ENCODE measurements at regions not wholly inside any gene's neighbourhood (a gene's known extent, or its start where the extent isn't known, plus 50 kb on each side); places are given as distances from the start of the nearest gene placed in this dataset.
"Not testable (repeated sequence)": the region's sequence is repeated elsewhere in the genome, so short reads cannot be mapped to it uniquely, and the experiment has no call there.

DNA sequence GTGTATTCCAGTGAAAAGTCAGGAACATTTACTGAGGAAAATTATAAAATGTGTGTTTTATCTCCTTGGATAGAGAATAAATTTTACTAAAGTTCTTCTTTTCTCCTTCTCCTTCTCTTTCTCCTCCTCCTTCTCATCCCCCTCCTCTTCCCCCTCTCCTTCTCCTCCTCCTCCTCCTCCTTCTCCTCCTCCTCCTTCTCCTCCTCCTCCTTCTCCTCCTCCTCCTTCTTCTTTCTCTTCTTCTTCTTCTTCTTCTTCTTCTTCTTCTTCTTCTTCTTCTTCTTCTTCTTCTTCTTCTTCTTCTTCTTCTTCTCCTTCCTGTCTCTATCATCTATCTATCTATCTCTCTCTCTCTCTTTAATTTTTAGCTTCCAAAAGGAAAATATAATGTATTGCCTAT, 337.1 kb upstream of the MAF start:
- not testable (repeated sequence) for DNase-seq (ENCODE audit: low read depth)

GRCh38 chr16:79933603-79934002, 333.1 kb upstream of the MAF start:
- no peak for DNase-seq (ENCODE audit: low read depth)

- DNase-seq (ENCODE audit: low read depth): peak; percentile 7
Measured at GRCh38 chr16:79932572-79932971, 332.0 kb upstream of the MAF start.

GRCh38 chr16:79931721-79932120, 331.2 kb upstream of the MAF start:
- DNase-seq (ENCODE audit: low read depth): no peak

DNA sequence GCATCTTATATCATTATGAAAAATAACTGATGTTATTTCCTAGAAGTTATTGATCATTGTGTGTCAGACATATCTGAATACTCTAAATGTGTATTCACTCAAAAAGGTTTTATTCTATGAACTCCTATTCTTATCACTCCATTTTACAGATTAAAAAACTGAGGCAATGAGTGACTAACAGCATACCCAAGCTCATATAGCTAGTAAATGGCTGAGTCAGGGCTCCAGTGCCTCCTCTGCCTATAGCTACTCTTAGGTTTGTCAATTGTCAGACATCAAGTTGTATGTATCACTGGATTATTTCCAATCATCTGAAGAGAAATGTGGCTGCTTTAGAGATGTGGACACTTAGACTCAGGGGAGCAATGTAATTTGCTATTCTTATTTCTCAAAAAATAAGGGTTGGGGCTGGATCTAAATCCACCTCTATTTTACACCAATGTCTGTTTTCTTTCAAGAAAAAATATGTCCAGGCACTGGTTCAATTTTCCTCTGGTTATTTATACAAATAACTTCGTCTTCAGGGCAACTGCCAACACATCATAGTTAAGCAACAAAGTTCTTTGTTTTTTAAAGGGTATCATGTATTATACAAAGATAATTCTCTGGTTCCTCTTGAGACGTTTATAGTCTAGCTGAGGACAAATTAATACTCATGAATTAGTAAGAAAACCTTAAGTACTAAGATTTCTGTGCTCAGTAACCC, 328.9 kb upstream of the MAF start:
- DNase-seq (ENCODE audit: low read depth): no peak

DNA sequence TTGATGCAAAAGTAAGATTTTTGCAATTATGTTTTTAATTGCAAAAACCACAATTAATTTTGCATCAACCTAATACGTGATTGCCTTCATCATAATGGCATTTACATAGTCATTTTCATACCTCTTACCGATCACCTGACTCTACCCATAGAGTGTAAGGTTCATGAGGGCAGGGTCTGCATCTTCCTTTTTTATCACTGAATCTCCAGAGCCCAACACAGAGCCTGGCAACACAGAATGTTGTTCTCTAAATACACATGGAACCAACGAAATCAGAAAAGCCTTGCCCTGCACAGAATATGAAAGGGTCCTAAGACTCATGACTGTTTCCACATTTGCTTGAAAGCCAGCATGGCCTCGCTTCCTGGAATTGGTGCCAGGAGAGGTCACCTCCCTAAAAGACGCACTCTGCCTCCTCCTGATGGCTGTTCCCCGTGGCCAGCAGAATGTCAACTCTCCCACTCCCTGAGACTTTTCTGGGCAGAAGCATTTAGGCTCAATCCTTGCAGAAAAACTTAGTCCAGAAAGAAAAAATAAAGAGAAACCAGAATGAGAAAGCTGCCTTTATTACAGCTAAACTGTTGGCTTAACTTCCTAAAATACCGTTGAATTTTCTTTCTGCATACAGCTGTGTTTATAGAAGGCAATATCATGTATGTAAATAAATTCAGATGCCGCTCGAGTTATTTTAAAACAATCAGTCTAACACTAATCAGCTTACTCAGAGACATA, 327.8 kb upstream of the MAF start:
- no peak for DNase-seq (ENCODE audit: low read depth)

DNA sequence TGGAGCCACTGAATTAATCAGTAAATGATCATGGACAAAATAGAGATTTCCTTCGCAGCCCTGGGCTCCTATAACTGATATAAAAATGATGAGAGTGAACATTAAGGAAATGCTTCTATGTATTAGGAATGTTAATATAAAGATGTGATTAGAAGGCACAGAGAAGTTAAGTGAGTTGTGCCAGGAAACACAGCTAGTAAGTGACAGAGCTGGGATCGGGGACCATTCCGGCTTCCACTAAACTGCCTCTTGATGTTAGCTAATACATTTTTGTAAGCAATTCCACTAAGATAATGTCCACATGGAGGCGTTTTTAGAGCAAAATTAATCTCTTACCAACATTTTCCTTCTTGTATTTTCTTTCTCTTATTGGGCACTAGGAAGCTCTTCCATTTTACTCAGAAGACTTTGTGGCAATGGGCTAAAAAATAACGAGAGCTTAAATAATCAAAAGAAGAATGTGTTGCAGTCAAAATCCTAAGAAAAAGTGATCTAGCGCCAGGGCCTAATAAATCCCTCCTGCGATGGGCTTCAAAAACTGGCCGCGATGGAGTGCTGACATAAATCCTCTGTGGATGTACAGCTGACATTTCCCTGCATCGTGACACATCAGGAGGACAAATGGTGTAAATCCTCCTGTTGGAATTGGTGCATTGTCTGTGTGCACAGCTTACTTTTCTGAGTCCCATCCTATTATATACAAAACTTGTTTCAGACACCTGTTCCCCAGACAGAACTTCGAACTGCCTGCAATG, 326.1 kb upstream of the MAF start:
- no peak for DNase-seq (ENCODE audit: low read depth)

DNA sequence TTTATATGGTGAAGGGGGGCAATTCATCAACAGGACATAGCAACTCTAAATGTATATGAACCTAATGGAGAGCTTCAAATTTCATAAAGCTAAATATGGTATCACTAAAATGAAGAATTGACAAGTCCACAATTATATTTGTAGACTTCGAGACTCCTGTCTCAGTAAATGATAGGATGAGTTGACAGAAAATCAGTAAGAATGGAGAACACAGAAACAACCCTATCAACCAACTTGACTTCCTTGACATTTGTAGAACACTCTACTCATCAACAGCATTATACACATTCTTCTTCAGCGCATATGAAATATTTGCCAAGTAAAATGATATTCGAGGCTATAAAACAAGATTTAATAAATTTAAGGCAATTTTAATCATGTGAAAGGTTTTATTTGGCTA, 322.9 kb upstream of the MAF start:
- no peak for DNase-seq (ENCODE audit: low read depth)

GRCh38 chr16:79920685-79921084, 320.1 kb upstream of the MAF start:
- DNase-seq (ENCODE audit: low read depth): no peak

DNA sequence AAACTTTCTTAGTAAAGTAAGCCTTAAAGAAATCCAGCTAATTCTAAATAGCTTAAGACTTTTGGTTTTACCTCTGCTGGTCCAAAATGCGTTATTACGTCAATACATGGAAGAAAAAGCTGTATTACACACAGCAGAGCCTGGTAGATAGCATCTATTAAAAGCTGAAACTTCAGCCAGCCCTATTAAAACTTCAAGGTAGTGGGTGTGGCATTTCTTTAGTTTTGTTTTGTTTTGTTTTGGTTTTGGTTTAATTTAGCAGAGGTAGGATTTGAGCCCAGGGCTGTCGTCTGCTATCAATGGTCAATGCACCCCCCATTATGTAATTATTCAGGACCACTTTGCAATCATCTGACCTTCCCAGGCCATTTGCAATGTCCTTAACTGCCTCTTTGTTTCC, 318.4 kb upstream of the MAF start:
- DNase-seq (ENCODE audit: low read depth): no peak

DNA sequence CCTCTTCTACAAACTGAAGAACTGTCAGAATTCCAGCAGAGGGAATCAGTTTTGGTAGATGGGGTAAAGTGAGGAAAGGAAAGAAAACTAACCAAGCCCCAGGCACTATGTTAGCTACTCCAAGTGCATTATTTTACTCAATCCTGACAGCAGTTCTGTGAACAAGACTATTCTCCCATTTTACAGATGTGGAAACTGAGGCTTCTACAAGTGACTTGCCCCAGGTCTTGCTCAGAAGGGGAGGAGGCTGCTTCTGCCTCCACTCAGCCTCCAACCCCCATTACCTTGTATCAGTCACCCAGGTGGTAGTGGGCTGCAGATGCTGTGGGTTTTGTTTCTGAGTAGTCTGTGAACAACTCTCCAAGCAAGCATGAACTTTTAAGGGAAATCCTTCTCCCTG, 315.2 kb upstream of the MAF start:
- DNase-seq (ENCODE audit: low read depth): no peak

DNA sequence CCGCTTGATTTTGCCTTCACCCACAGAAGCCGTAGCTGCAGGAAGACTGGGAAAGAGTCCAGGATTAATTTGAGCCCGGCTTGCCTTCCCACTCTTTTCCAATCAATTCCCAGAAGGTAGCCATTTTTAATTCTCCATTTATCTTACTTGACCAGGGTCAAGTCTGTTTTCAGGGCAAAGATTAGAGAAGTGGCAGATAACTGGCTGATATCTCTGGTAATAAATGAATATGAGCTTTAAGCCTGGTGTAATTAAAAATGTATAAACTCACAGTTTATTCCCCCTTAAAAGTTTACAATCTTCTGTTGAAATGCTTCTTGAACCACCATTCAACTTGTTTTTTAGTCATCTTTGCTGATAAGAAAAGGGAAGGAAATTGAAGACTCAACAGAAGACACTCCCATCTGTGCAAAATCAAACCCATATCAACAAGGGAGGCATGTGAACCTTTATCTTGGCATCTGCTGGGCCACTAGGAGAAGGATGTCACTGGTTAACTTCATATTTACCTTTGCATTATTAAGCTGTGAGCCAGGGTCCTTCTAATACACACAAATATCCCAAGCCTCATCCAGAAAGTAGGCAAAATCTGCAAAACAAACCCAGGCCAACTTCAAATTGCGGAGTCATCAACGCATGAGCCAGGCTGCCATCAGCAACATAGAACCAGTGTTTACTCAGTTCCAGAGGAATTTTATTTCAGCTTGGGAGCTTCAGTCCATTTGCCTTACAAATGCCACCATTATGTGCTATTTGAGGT, 314.6 kb upstream of the MAF start:
- DNase-seq (ENCODE audit: low read depth): no peak

DNA sequence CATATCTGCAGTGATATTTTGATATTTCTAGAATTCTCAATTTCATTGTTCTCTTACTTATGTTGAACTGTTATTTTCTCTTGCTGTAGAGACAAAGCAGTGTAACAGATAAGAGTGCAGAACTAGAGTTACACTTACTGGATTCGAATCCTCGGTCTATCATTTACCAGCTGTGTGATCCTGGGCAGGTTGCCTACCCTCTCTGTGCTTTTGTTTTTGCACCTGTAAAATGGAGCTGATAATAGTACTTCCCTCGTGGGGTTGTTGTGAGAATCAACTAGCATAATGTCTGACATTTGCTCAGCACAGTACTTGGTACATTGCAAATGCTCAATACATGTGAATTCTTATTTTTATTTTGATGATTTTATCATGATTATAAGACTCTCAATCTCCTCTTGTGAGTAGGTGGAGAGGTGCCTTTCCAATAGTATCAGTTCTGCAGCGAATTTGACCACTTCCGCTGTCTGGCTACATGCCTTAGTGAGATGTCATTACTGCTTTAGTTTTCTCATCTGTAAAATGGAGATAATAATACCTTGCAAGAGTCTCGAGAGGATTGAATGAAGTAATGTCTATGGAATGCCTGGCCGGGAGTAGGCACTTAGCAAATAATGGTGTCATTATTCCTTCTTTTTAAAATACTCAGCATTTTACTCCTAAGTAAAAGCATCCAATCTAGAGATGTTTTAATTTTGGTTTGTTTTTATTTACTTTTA, 312.2 kb upstream of the MAF start:
- DNase-seq (ENCODE audit: low read depth): peak; percentile 52

GRCh38 chr16:79911660-79912059, 311.1 kb upstream of the MAF start:
- no peak for DNase-seq (ENCODE audit: low read depth)

GRCh38 chr16:79909571-79909970, 309.0 kb upstream of the MAF start:
- DNase-seq (ENCODE audit: low read depth): no peak

DNA sequence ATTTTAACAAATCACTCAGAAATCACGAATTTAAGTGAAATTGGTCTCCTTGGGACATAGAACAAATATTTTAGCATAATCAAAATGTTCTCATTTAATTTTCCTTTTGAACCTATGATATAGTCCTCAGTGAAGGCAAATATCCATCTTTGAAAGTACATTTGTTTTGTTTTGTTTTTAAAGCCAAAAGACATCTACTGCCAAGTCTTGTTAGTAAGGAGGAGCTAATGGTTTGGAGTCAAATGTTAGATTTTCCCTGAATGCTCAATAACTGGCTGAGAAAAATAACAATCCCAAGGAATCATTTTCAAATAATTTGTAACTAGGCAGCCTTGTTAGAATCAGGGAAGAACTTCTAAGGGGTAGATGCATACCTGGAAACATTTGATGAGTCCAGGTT, 302.9 kb upstream of the MAF start:
- no peak for DNase-seq (ENCODE audit: low read depth)

DNA sequence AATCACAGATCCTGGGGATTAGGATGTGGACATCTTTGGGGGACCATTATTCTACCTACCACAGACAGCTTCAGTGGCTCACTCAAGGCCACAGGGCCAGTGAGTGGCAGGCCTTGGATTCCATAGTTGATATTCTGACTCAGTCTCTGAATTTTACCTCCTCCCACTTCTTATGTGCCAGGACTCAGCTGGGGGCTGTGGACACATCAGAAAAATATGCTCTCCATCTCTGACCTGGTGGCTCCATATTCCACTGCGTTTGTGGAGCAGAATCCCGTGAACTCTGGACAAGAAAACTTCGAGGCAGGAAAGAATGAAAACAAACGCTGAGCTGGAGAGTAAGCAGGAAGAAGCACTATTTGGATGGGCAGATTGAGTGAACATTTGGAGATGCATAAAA, 301.8 kb upstream of the MAF start:
- DNase-seq (ENCODE audit: low read depth): peak; percentile 37

DNA sequence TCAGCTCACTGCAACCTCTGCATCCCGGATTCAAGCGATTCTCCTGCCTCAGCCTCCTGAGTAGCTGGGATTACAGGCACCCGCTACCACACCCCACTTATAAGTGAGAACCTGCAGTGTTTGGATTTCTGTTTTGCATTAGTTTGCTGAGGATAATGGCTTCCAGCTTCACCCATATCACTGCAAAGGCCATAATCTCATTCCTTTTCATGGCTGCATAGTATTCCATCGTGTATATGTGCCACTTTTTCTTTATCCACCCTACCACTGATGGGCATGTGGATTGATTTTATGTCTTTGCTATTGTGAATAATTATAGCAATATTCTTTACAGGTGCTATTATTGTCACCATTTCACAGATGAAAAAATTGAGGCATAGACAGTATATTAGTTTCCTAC, 301.0 kb upstream of the MAF start:
- no peak for DNase-seq (ENCODE audit: low read depth)

- DNase-seq (ENCODE audit: low read depth): no peak
Measured at GRCh38 chr16:79899716-79900115, 299.2 kb upstream of the MAF start.

- DNase-seq (ENCODE audit: low read depth): no peak
Measured at GRCh38 chr16:79899316-79899715, 298.8 kb upstream of the MAF start.

GRCh38 chr16:79898703-79899102, 298.2 kb upstream of the MAF start:
- no peak for DNase-seq (ENCODE audit: low read depth)

Data from Daoy (cell line).